Activated naive CD8-positive, alpha-beta T cell (primary cell): ENCODE measurements at regions not wholly inside any gene's neighbourhood (a gene's known extent, or its start where the extent isn't known, plus 50 kb on each side); places are given as distances from the start of the nearest gene placed in this dataset.
"Not testable (repeated sequence)": the region's sequence is repeated elsewhere in the genome, so short reads cannot be mapped to it uniquely, and the experiment has no call there.

ENCODE experiments used
- H3K27ac Mint-ChIP-seq: one replicate; pipeline ENCODE4 v1.8.0; 2021; ENCODE audit warnings: mixed read lengths
- H3K27me3 Mint-ChIP-seq: one replicate; pipeline ENCODE4 v1.8.0; 2021; ENCODE audit warnings: mixed read lengths
- H3K36me3 Mint-ChIP-seq: one replicate; pipeline ENCODE4 v1.8.0; 2021; ENCODE audit warnings: mixed read lengths
- H3K4me1 Mint-ChIP-seq: one replicate; pipeline ENCODE4 v1.8.0; 2021; ENCODE audit warnings: low read depth, mixed read lengths
- H3K4me3 Mint-ChIP-seq: one replicate; pipeline ENCODE4 v1.8.0; 2021; ENCODE audit warnings: mild to moderate bottlenecking, mixed read lengths
- H3K9me3 Mint-ChIP-seq: one replicate; pipeline ENCODE4 v1.8.0; 2021; ENCODE audit warnings: low read depth, mixed read lengths

GRCh38 chr1:121097867-121098215 lies 86.3 kb downstream of the FAM72B start:
- H3K4me1 Mint-ChIP-seq, H3K9me3 Mint-ChIP-seq: not testable (repeated sequence)

DNA sequence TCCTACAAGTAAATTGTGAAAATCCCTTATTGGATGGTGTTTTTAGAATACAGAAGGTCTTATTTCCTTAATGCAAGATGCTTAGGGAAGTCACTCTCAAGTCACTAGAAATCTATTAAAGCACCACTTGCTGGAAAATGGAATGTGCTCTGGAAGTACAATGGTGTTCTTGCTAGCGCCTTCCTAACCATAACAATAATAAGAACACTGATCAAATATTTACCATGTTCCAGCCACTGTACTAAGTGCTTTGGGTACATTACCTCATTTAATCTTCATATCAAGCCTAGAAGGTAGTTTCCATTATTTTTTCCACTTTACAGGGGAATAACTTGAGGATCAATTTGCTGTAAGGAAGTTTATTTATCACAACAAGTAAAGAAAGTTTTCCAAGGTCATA lies 75.1 kb downstream of the FAM72B start:
- H3K36me3 Mint-ChIP-seq, H3K4me3 Mint-ChIP-seq, H3K27ac Mint-ChIP-seq, H3K9me3 Mint-ChIP-seq, H3K27me3 Mint-ChIP-seq, H3K4me1 Mint-ChIP-seq: not testable (repeated sequence)

More at GRCh38 chr1:121097867-121098215, 86.3 kb downstream of the FAM72B start:
- not testable (repeated sequence) for H3K27ac Mint-ChIP-seq, H3K36me3 Mint-ChIP-seq, H3K4me3 Mint-ChIP-seq, H3K27me3 Mint-ChIP-seq

DNA sequence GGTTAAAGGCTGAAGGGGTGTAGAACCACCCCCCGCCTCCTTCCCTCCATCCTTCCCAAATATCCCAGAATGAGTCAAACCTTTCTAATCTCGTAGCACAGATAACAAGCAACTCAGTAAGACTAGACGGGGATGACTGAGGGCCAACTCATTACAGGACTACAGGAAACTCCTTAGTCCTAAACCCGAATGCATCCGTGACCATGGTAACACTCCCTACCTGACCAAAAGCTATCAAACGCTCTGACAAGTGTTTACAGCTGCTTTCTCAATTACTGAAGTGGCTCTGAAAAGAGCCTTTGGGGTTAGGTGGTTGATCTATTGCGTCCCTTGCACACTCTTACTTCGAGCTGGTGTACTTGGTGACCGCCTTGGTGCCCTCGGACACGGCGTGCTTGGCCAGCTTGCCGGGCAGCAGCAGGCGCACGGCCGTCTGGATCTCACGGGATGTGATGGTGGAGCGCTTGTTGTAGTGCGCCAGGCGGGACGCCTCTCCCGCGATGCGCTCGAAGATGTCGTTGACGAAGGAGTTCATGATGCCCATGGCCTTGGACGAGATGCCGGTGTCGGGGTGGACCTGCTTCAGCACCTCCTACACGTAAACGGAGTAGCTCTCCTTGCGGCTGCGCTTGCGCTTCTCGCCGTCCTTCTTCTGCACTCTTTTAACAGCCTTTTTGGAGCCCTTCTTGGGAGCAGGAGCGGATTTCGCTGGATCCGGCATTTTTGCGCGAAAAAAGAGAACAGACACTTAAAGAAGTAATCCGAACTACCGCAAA lies 67.4 kb downstream of the FAM72B start:
- not testable (repeated sequence) for H3K36me3 Mint-ChIP-seq, H3K27ac Mint-ChIP-seq

GRCh38 chr1:121117298-121117611 lies 66.9 kb downstream of the FAM72B start:
- not testable (repeated sequence) for H3K9me3 Mint-ChIP-seq, H3K27ac Mint-ChIP-seq, H3K27me3 Mint-ChIP-seq, H3K4me1 Mint-ChIP-seq, H3K36me3 Mint-ChIP-seq, H3K4me3 Mint-ChIP-seq

More for the DNA sequence above, 67.4 kb downstream of the FAM72B start:
- H3K4me3 Mint-ChIP-seq, H3K9me3 Mint-ChIP-seq, H3K27me3 Mint-ChIP-seq, H3K4me1 Mint-ChIP-seq: not testable (repeated sequence)

DNA sequence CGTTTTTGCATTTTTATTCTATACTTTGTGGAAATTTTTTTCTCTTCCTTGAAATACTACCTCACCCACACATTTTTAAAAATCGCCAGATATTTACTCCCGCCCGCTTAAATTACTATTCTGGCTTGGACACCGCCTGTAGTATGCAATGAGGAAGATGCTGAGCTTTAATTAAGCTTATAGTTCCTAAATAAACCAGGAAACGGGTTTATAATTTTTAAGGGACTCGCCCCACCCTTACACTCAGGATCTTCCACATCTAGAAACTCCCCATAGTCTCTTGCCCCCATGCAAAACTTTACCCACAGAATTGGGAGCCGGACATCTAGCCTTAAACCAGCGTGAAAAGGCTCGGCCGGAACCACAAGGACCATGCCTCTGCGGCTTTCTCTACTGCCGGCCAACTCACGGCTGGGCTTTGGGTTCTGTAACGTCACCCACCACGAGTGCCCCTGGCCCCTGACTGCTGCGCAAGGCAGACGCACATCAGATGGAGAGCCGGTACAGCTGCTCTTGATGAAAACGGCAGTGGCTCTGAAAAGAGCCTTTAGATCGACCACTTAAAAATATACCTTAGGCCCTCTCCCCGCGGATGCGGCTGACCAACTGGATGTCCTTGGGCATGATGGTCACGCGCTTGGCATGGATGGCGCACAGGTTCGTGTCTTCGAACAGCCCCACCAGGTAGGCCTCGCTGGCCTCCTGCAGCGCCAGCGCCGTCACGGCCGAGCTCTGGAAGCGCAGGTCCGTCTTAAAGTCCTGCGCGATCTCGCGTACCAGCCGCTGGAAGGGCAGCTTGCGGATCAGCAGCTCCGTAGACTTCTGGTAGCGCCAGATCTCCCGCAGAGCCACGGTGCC lies 66.3 kb downstream of the FAM72B start:
- not testable (repeated sequence) for H3K27ac Mint-ChIP-seq, H3K9me3 Mint-ChIP-seq, H3K27me3 Mint-ChIP-seq, H3K4me3 Mint-ChIP-seq, H3K36me3 Mint-ChIP-seq, H3K4me1 Mint-ChIP-seq
